ENCODE measurements at regions not wholly inside any gene's neighbourhood (a gene's known extent, or its start where the extent isn't known, plus 50 kb on each side); places are given as distances from the start of the nearest gene placed in this dataset.

DNA sequence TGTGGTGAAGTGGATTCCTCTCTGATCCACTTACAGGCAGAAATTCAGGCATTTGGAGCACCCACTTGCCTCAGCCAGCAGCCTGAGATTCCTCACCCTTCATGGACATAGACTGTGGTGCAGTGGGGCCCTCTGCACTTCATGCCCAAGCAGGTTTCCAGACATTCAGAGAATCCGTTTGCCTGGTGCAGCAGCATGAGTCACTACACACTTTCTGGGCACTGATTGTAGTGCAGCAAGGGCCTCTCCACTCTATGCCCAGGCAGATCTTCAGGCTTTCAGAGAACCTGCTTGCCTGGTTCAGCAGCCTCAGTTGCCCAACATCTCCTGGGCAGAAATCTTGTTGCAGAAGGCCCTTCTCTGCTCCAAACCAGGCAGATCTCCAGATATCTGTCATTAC lies 920.9 kb downstream of the SLITRK5 start:
- 86% methylated on average over 1 of the region's 1 CpG for WGBS (ENCODE audit: low lambda C conversion rate, missing lambda C conversion rate)

DNA sequence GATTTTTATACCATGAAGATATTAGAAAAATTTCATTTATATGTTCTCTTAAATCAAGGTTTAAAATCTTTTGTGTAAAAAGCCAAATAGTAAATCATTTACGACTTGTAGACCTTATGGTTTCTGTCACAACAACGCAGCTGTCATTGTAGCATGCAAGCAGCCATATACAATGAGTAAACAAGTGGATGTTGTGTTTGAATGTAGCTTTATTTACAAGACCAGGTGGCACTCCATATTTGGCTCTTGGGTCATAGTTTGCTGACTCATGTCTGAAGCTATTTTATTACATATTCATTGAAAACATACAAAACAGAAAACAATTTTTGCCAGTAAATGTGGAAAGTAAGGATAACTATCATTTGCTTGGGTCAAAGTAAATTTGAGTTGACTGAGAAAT lies 930.8 kb downstream of the SLITRK5 start:
- H3K36me3 ChIP-seq (replicated peaks; ENCODE audit: insufficient read depth, low read depth): no peaks in the 10 kb centered on the region
- no peaks in the 10 kb centered on the region for H4K20me1 ChIP-seq (ENCODE audit: insufficient read depth, poor library complexity, severe bottlenecking)
- H3K27me3 ChIP-seq: no peaks in the 10 kb centered on the region
- 84% methylated on average over 2 of the region's 2 CpGs for WGBS (ENCODE audit: low lambda C conversion rate, missing lambda C conversion rate)
- no peak for TF ChIP-seq EZH2phosphoT487 (IDR thresholded peaks at IDR 0.05; ENCODE audit: low read depth, severe bottlenecking, unreplicated experiment)
- TF ChIP-seq, protein P1, sequence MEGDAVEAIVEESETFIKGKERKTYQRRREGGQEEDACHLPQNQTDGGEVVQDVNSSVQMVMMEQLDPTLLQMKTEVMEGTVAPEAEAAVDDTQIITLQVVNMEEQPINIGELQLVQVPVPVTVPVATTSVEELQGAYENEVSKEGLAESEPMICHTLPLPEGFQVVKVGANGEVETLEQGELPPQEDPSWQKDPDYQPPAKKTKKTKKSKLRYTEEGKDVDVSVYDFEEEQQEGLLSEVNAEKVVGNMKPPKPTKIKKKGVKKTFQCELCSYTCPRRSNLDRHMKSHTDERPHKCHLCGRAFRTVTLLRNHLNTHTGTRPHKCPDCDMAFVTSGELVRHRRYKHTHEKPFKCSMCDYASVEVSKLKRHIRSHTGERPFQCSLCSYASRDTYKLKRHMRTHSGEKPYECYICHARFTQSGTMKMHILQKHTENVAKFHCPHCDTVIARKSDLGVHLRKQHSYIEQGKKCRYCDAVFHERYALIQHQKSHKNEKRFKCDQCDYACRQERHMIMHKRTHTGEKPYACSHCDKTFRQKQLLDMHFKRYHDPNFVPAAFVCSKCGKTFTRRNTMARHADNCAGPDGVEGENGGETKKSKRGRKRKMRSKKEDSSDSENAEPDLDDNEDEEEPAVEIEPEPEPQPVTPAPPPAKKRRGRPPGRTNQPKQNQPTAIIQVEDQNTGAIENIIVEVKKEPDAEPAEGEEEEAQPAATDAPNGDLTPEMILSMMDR (IDR thresholded peaks at IDR 0.05; ENCODE audit: poor library complexity): no peak
- no peak for TF ChIP-seq EZH2 (IDR thresholded peaks at IDR 0.05; ENCODE audit: borderline replicate concordance)
- no peaks in the 10 kb centered on the region for H3K4me1 ChIP-seq (ENCODE audit: insufficient read depth)
- no peaks in the 10 kb centered on the region for H3K79me2 ChIP-seq
- H3K4me3 ChIP-seq: no peak overlapping the region
- H2AFZ ChIP-seq: no peak overlapping the region
- no peak for DNase-seq (ENCODE audit: low spot score)
- H3K9me3 ChIP-seq (ENCODE audit: low read depth): no peaks in the 10 kb centered on the region
- H3K27ac ChIP-seq: no peak overlapping the region
- no peak overlapping the region for H3K4me2 ChIP-seq
- H3K9me2 ChIP-seq (replicated peaks; ENCODE audit: insufficient read depth): no peaks in the 10 kb centered on the region

More for the DNA sequence above, 920.9 kb downstream of the SLITRK5 start:
- Histone ChIP-seq H4K20me1 (ENCODE audit: insufficient read depth, poor library complexity, severe bottlenecking) (no peaks in the 10 kb centered on the region), H3K36me3 (replicated peaks; ENCODE audit: insufficient read depth, low read depth) (no peaks in the 10 kb centered on the region), H3K27me3 (no peaks in the 10 kb centered on the region), H2AFZ (no peak overlapping the region), H3K9me3 (ENCODE audit: low read depth) (no peaks in the 10 kb centered on the region), H3K9me2 (replicated peaks; ENCODE audit: insufficient read depth) (no peaks in the 10 kb centered on the region), H3K4me1 (ENCODE audit: insufficient read depth) (no peaks in the 10 kb centered on the region), H3K27ac (no peak overlapping the region), H3K79me2 (no peaks in the 10 kb centered on the region), H3K4me2 (no peak overlapping the region), H3K4me3 (no peak overlapping the region)
- DNase-seq (ENCODE audit: low spot score): no peak
- TF ChIP-seq EZH2phosphoT487 (IDR thresholded peaks at IDR 0.05; ENCODE audit: low read depth, severe bottlenecking, unreplicated experiment) (no peak), EZH2 (IDR thresholded peaks at IDR 0.05; ENCODE audit: borderline replicate concordance) (no peak)
- TF ChIP-seq, protein P1 (IDR thresholded peaks at IDR 0.05; ENCODE audit: poor library complexity): no peak

DNA sequence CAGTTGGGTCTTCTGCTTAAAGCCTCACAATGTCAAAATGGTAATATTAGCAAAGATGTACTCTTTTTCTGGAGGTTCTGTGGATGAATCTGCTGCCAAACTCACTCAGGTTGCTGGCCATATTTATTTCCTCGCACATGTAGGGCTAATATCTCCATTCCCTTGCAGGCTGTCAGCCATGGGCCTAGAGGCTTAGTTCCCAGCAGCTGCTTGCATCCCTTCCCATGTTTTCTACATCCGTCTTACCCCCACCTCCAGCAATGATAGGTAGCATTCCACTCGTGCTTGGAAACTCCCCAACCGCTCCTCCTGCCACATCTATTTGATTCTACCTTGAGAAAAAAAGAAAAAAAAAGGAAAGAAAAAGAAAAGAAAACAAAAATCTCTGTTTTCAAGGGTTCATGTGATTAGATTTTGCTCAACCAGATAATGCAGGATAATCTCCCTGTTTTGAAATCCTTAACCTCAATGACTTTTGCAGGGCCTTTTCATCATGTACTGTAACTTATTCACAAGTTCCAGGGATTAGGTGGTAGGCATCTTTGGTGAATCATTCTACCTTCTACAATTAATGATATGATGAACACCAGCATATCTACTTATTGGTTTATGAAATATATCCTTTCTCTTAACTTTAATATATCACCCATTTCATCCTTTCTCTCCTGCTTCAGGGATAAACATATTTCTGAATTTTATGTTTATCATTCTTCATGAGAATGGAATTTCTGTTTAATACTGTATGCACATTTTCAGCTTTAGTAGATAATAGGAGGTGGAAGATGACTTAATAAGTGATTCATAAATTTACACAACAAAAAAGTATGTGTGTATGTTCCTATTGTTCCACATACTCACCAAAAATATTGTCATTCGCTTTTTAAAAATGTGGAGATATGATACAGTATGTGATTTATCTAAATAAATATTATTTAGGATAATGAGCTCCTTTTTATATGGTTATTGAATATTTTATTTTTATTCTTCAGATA lies 931.9 kb downstream of the SLITRK5 start:
- H4K20me1 ChIP-seq (ENCODE audit: insufficient read depth, poor library complexity, severe bottlenecking): no peaks in the 10 kb centered on the region
- WGBS (ENCODE audit: low lambda C conversion rate, missing lambda C conversion rate): 72% methylated on average over 5 of the region's 5 CpGs
- no peak overlapping the region for H2AFZ ChIP-seq
- H3K4me1 ChIP-seq (ENCODE audit: insufficient read depth): no peaks in the 10 kb centered on the region
- H3K4me2 ChIP-seq: no peak overlapping the region
- H3K4me3 ChIP-seq: no peak overlapping the region
- no peak for TF ChIP-seq EZH2 (IDR thresholded peaks at IDR 0.05; ENCODE audit: borderline replicate concordance)
- TF ChIP-seq EZH2phosphoT487 (IDR thresholded peaks at IDR 0.05; ENCODE audit: low read depth, severe bottlenecking, unreplicated experiment): no peak
- TF ChIP-seq, protein P1 (IDR thresholded peaks at IDR 0.05; ENCODE audit: poor library complexity): no peak
- DNase-seq (ENCODE audit: low spot score): no peak
- H3K36me3 ChIP-seq (replicated peaks; ENCODE audit: insufficient read depth, low read depth): no peaks in the 10 kb centered on the region
- H3K79me2 ChIP-seq: no peaks in the 10 kb centered on the region
- no peaks in the 10 kb centered on the region for H3K9me2 ChIP-seq (replicated peaks; ENCODE audit: insufficient read depth)
- H3K27ac ChIP-seq: no peak overlapping the region
- no peaks in the 10 kb centered on the region for H3K27me3 ChIP-seq
- no peaks in the 10 kb centered on the region for H3K9me3 ChIP-seq (ENCODE audit: low read depth)
